ENCODE measurements at regions not wholly inside any gene's neighbourhood (a gene's known extent, or its start where the extent isn't known, plus 50 kb on each side); places are given as distances from the start of the nearest gene placed in this dataset.
"Not testable (repeated sequence)": the region's sequence is repeated elsewhere in the genome, so short reads cannot be mapped to it uniquely, and the experiment has no call there.

DNA sequence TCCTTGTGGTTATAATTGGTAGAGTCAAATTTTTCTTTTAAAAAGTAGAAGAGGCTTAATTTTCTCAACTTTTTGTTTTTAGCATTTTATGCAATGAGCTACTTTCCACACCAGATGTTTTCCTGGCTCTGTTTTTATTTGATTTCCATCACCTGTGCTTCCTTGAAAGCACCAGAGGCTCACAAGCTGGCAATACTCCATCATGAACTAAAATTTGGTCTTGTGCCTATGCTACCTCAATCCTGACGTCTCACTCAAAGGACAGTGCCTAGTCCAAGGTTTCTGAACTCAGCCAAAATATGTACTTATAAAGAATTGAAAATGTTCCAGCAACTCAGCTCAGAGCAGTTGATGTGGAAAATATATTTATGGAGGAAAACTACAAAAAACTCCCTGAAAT lies 914.0 kb upstream of the PRKX start:
- Histone ChIP-seq H3K4me3 (no peak overlapping the region), H3K36me3 (ENCODE audit: low read depth) (no peaks in the 10 kb centered on the region), H3K4me1 (ENCODE audit: low read depth) (no peaks in the 10 kb centered on the region), H3K9me3 (no peaks in the 10 kb centered on the region)
- DNase-seq: no peak
- TF ChIP-seq, protein P1, sequence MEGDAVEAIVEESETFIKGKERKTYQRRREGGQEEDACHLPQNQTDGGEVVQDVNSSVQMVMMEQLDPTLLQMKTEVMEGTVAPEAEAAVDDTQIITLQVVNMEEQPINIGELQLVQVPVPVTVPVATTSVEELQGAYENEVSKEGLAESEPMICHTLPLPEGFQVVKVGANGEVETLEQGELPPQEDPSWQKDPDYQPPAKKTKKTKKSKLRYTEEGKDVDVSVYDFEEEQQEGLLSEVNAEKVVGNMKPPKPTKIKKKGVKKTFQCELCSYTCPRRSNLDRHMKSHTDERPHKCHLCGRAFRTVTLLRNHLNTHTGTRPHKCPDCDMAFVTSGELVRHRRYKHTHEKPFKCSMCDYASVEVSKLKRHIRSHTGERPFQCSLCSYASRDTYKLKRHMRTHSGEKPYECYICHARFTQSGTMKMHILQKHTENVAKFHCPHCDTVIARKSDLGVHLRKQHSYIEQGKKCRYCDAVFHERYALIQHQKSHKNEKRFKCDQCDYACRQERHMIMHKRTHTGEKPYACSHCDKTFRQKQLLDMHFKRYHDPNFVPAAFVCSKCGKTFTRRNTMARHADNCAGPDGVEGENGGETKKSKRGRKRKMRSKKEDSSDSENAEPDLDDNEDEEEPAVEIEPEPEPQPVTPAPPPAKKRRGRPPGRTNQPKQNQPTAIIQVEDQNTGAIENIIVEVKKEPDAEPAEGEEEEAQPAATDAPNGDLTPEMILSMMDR (IDR thresholded peaks at IDR 0.05): no peak
- ATAC-seq: no peak
- intact Hi-C loops (cut with DNase I, micrococcal nuclease): no loop called here

DNA sequence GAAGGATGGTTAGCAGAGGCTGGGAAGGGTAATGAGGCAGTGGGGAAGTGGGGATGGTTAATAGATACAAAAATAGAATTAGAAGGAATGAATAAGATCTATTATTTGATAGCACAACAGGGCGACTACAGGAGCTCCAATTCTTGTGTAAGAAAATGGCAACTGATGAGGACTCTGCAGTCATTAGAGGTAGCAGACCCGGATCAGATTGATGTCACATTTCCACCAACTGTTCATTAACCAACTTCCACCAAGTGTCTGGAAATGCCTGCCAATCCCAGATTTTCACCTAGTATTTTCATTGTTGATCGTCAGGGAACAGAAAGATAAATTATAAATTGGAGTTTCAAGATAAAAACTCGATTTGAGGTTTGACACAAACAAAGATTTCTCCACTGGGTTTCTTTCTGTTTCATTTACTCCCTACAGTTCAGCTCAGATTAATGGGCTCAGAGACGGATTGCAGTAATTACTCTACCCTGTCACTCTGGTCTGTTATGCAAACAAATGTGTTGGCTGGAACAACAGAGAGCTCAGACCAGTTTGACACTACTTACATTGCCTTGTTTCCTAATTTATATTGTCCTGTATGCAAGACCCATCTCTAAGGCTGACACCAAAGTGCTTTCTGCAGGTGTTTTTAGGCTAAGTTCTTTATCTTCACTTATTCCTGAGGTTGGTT lies 909.2 kb upstream of the PRKX start:
- TF ChIP-seq, protein P1 (IDR thresholded peaks at IDR 0.05): no peak
- Histone ChIP-seq H3K36me3 (ENCODE audit: low read depth) (no peaks in the 10 kb centered on the region), H3K4me3 (no peak overlapping the region), H3K4me1 (ENCODE audit: low read depth) (no peaks in the 10 kb centered on the region), H3K9me3 (no peaks in the 10 kb centered on the region)
- DNase-seq (no peak), ATAC-seq (no peak)
- intact Hi-C loops (cut with DNase I, micrococcal nuclease): no loop called here

DNA sequence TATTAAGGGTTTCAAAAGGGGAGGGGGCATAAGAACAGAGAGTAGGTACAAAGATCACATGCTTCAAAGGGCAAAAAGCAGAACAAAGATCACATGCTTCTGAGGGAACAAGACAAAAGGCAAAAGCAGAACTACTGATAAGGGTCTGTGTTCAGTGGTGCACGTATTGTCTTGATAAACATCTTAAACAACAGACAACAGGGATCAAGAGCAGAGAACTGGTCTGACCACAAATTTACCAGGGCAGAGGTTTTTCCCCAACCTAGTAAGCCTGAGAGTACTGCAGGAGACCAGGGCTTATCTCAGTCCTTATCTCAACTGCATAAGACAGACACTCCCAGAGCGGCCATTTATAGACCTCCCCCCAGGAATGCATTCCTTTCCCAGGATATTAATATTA lies 900.2 kb upstream of the PRKX start:
- H3K4me3 ChIP-seq; DNase-seq; H3K9me3 ChIP-seq; ATAC-seq; H3K4me1 ChIP-seq (ENCODE audit: low read depth); H3K36me3 ChIP-seq (ENCODE audit: low read depth); intact Hi-C loops (cut with DNase I, micrococcal nuclease): not testable (repeated sequence)

DNA sequence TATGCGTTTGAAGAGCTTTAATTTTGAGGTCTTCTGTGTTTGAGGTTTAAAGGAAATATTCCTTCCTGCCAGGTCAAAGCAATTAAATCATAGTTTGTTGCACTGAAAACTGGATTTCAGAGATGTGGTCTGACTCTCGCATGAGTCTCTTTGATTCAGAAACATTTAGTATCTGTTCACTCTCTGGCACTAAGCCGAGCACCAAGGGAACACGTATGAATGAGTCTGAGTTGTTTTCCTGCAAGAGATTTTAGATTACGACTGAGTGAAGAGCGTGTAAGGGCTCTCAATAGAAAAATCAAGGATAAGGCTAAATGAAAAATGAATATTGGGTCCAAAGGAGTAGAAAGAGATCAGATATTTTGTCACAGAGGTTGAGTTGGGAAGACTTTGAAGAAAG lies 875.4 kb upstream of the PRKX start:
- ATAC-seq (no peak), DNase-seq (no peak)
- TF ChIP-seq, protein P1 (IDR thresholded peaks at IDR 0.05): no peak
- Histone ChIP-seq H3K4me1 (ENCODE audit: low read depth) (no peaks in the 10 kb centered on the region), H3K36me3 (ENCODE audit: low read depth) (no peaks in the 10 kb centered on the region), H3K4me3 (no peak overlapping the region), H3K9me3 (no peaks in the 10 kb centered on the region)
- intact Hi-C loops (cut with DNase I, micrococcal nuclease): no loop called here

DNA sequence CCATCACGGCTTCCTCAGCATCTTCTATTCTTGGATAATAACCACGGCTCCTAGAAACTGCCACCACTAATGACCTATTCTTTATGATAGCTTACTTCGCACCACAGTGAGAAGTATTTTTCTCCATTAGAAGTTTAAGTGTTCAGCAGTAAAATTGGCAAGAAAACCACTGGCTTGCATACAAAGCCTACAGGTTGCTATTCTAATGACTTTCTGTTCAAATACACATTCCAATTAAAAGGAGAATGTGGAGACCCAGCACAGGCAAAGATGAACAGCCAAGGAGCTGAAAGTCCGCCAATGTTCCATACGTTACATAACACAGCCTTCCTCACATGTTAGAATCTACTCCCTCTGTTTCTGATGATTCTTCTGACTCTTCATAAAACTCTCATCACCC lies 875.0 kb upstream of the PRKX start:
- ATAC-seq (no peak), DNase-seq (no peak)
- Histone ChIP-seq H3K36me3 (ENCODE audit: low read depth) (no peaks in the 10 kb centered on the region), H3K4me3 (no peak overlapping the region), H3K4me1 (ENCODE audit: low read depth) (no peaks in the 10 kb centered on the region), H3K9me3 (no peaks in the 10 kb centered on the region)
- TF ChIP-seq, protein P1 (IDR thresholded peaks at IDR 0.05): no peak
- intact Hi-C loops (cut with DNase I, micrococcal nuclease): no loop called here

DNA sequence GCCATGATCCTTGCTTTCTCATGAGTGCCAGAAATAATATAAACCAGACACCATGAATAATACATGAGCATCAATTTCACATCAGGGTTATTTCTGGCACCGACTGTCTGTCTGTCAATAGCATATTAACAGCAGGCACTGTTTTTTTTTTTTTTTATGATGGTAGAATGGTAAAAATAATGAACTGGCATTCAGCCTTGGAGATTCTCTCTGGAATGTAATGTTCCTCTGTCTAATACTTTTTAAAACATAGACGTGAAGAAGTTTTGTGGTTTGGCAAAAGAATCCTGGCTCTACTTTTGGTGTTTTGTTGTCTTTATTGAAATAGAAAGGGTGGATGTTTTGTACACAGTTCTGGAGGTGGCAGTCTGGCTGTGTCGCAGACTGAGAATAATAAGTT lies 874.6 kb upstream of the PRKX start:
- ATAC-seq (no peak), DNase-seq (no peak)
- TF ChIP-seq, protein P1 (IDR thresholded peaks at IDR 0.05): no peak
- Histone ChIP-seq H3K4me3 (no peak overlapping the region), H3K36me3 (ENCODE audit: low read depth) (no peaks in the 10 kb centered on the region), H3K9me3 (no peaks in the 10 kb centered on the region), H3K4me1 (ENCODE audit: low read depth) (no peaks in the 10 kb centered on the region)
- intact Hi-C loops (cut with DNase I, micrococcal nuclease): no loop called here

Measured in mucosa of descending colon (tissue), 3 donors.